ENCODE measurements at regions not wholly inside any gene's neighbourhood (a gene's known extent, or its start where the extent isn't known, plus 50 kb on each side); places are given as distances from the start of the nearest gene placed in this dataset.

DNA sequence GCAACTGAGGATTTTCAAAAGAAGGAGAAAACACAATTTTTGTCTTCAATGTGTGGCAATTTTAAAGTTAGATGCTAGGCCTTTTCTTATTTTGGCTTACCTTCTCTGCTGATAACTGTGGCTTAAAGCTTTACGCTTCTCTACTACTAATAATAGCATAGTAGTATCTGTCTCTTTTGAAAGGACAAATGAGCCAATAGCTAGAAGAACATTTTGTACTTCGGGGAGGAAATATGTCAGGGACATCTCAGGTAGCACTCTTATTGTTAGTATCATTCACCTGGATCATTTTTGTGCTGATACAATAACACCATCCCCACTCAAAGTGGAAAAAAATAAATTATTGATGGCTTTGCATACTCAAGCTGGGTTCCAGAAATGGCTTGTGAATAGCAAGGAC, 586.1 kb upstream of the TBL1XR1 start:
- H3K4me3 ChIP-seq (ENCODE audit: low read depth, low read length): no peak overlapping the region
- DNase-seq (ENCODE audit: low read depth): no peak
- TF ChIP-seq, protein P1, sequence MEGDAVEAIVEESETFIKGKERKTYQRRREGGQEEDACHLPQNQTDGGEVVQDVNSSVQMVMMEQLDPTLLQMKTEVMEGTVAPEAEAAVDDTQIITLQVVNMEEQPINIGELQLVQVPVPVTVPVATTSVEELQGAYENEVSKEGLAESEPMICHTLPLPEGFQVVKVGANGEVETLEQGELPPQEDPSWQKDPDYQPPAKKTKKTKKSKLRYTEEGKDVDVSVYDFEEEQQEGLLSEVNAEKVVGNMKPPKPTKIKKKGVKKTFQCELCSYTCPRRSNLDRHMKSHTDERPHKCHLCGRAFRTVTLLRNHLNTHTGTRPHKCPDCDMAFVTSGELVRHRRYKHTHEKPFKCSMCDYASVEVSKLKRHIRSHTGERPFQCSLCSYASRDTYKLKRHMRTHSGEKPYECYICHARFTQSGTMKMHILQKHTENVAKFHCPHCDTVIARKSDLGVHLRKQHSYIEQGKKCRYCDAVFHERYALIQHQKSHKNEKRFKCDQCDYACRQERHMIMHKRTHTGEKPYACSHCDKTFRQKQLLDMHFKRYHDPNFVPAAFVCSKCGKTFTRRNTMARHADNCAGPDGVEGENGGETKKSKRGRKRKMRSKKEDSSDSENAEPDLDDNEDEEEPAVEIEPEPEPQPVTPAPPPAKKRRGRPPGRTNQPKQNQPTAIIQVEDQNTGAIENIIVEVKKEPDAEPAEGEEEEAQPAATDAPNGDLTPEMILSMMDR (IDR thresholded peaks at IDR 0.05; ENCODE audit: insufficient read depth, low read depth, low read length): no peak

DNA sequence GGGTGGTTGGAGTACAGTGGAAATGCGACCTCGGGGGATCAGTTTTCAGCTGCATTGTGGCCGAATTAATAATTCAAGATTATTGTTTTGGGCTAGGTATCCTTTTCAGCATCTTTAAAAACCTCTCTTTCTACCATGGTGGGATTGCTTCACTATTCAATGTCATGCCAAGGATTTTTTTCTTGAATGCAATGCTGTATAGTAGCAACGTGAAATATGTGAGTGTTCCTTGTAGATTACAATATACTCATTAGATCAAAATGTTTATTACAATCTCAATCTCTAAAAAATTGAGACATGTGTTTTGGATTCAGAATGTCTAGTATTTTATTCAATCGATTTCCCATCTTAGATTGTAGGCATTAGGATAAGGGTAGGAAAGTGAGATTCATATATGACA, 586.5 kb upstream of the TBL1XR1 start:
- DNase-seq (ENCODE audit: low read depth): no peak
- TF ChIP-seq, protein P1 (IDR thresholded peaks at IDR 0.05; ENCODE audit: insufficient read depth, low read depth, low read length): no peak
- no peak overlapping the region for H3K4me3 ChIP-seq (ENCODE audit: low read depth, low read length)

DNA sequence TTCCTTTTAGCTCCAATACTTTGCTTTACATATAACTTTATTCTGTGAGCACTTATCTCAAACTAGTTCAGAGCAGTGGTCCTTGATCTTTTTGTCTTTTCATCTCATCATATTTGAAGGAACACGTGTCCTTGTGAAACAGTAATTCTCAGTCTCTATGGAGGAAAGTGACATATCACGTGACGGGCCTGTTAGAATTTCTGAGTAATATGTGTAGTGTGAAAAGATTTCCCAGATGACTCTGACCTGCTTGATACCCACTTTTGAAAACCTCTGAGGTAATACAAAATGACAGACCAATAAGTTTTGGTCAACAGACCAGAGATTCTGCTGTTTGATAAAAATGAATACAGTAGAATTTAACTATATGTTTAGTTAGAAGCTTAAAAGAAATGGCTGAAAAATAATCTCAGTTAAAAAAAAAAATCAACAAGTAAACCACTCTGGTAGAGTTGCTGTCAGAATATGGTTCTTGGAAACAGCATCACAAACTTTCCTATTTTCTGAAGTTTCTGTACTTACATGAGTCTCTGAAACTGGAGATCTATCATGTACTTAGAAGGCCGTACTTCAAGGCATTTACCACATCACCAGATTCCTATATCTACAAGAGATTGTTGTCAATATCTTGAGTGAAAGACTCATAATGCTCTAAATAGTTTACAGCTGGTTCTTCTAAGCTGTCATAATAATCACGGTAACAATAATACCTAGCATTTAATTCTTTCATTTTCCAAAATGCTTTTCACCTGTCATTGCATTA, 590.2 kb upstream of the TBL1XR1 start:
- DNase-seq (ENCODE audit: low read depth): no peak
- H3K4me3 ChIP-seq (ENCODE audit: low read depth, low read length): no peak overlapping the region
- TF ChIP-seq, protein P1 (IDR thresholded peaks at IDR 0.05; ENCODE audit: insufficient read depth, low read depth, low read length): no peak

DNA sequence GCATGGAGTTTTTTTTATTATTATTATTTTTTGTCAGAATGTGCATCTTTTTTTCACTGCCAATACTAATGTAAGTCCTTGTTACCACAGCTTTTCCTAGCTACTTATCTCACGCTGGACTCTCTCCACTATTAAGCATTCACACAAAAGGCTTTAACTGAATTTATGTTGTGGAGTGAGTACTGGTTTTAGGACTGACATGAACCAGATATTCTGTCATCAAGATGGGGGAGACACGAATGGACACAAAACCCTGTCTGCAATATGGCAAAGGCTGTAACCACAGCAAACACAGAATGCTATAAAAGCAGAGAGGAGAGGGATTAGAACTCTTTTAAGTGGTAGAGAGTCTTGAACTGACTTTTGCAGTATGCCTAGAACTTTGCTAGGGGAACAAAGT, 592.2 kb upstream of the TBL1XR1 start:
- TF ChIP-seq, protein P1 (IDR thresholded peaks at IDR 0.05; ENCODE audit: insufficient read depth, low read depth, low read length): no peak
- peak; percentile 88 for DNase-seq (ENCODE audit: low read depth)
- H3K4me3 ChIP-seq (ENCODE audit: low read depth, low read length): no peak overlapping the region

DNA sequence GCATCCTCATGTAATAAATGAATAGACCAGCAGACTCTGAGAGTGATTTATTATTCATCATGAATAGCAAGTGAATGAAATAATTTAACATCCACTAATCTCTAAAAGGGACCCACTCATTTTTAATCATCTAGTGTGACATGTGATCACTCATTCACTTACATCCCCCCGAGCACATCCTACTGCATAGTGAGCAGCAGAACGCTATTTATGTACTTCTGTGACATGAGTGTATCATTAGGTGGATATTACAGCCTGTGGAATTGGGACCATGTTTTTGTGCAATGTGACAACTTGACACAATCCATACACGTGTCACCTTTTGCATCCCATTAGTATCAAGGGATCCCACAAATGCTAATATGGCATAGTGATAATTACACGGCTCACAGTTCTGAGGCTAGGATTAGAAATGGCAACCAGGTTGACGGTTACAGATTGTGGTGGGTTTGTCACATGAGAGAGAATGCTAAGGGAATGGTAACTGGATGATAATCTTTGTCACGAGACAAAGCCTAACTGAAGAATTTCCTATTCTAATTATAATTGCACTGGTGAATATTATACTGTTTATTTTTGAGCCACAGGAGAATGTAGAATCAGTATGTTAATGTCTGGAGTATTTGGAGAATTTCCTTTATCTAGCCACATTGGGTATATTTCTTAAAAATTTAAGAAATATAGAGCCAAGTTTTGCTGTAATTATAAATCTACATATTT, 595.2 kb upstream of the TBL1XR1 start:
- TF ChIP-seq, protein P1 (IDR thresholded peaks at IDR 0.05; ENCODE audit: insufficient read depth, low read depth, low read length): no peak
- no peak for DNase-seq (ENCODE audit: low read depth)
- H3K4me3 ChIP-seq (ENCODE audit: low read depth, low read length): no peak overlapping the region

DNA sequence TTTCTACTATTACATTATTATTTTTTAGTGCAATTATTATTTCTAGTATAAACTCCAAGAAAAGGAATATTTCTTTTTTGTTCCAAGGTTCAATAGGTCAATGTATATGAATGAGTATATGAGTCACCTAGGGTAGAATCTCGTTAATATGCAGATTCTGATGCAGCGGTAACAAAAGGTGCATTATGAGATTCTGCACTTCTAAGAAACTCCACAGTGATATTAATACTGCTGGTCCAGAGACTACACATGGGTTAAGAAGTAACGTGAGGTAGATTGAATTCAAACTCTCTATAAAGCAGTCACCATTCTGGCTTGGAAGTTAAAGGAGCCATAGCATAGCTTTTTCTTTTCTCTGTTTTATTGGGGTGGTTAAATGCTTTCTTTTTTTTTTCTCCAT, 596.2 kb upstream of the TBL1XR1 start:
- TF ChIP-seq, protein P1 (IDR thresholded peaks at IDR 0.05; ENCODE audit: insufficient read depth, low read depth, low read length): no peak
- no peak overlapping the region for H3K4me3 ChIP-seq (ENCODE audit: low read depth, low read length)
- no peak for DNase-seq (ENCODE audit: low read depth)
